ENCODE measurements at regions not wholly inside any gene's neighbourhood (a gene's known extent, or its start where the extent isn't known, plus 50 kb on each side); places are given as distances from the start of the nearest gene placed in this dataset.

DNA sequence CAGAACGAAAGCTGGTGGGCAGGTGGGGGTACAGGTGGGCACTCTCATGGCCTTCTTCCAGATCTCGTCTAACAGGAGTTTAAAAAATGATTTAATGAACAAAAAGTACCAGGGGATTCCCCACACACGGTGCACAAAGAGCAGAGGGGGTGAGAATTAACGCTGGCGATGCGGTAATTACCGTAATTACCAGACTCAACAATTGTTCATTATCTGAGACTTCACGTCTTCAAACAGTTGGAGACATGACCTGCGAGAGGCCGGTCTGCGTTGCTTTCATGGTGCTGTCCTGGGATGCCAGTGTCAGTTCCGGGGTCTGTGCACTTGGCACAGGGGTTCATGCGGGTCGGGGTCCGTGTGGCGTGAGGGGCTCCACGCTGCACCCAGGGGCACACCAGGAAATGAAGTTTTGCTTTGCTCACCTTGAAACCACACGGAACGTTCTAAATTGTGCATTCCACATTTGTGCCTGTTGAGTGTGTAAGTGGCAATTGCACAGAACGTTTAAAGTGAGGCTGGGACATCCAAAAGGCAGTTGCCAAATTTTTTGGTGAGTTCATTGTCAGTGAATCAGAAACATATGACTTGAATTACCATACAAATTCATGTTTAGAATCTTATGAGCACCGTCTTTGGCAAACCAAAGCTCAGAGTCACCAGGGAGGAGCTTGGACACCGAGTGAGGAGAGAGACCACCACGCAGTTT lies 256.4 kb upstream of the IRX1 start:
- no peak overlapping the region for H2BK5ac ChIP-seq (ENCODE audit: low read depth, low read length)
- H2BK15ac ChIP-seq (ENCODE audit: low read length) = no peak overlapping the region
- ChIA-PET CTCF (ENCODE audit: partially characterized antibody) (no interaction called here), POLR2A (ENCODE audit: partially characterized antibody) (no interaction called here)
- H3K79me2 ChIP-seq (ENCODE audit: control insufficient read depth in 1 of 2, insufficient read depth in 2 of 2, low read length in 2 of 2) = no peaks in the 10 kb centered on the region
- no peak overlapping the region for H2BK120ac ChIP-seq (replicated peaks; ENCODE audit: low read depth, low read length)
- FAIRE-seq = no peak
- H3K27ac ChIP-seq (ENCODE audit: low read depth, low read length) = no peak overlapping the region
- H3K4me3 ChIP-seq (ENCODE audit: extremely low read depth in 1 of 4, insufficient read depth in 2 of 4, low read depth in 3 of 4, low read length in 4 of 4) = no peak overlapping the region
- H4K20me1 ChIP-seq (replicated peaks in 1 of 2; ENCODE audit: control insufficient read depth in 1 of 2, insufficient read depth in 2 of 2, low read length in 2 of 2) = no peaks in the 10 kb centered on the region
- no peak overlapping the region for H3K23ac ChIP-seq (ENCODE audit: insufficient read length)
- no peak overlapping the region for H2AFZ ChIP-seq (ENCODE audit: low read length)
- no peak overlapping the region for H3K9ac ChIP-seq (replicated peaks in 1 of 4; ENCODE audit: extremely low read depth in 1 of 4, low read depth in 3 of 4, low read length in 3 of 4)
- H3K27me3 ChIP-seq (replicated peaks in 1 of 4; ENCODE audit: control insufficient read depth in 3 of 4, extremely low read depth in 1 of 4, insufficient read depth in 3 of 4, low read length in 3 of 4) = no peaks in the 10 kb centered on the region
- H3K56ac ChIP-seq (replicated peaks; ENCODE audit: insufficient read length, low read depth, low read length) = no peak overlapping the region
- no peaks in the 10 kb centered on the region; a peak in 1 of 7 replicates for H3K4me1 ChIP-seq (replicated peaks in 1 of 4; ENCODE audit: control insufficient read depth in 3 of 4, insufficient read depth in 4 of 4, low read length in 3 of 4)
- no peak overlapping the region for H4K8ac ChIP-seq (ENCODE audit: extremely low read depth, insufficient read depth, low read length)
- H4K5ac ChIP-seq (ENCODE audit: insufficient read length, low read depth, low read length) = no peak overlapping the region
- no peak overlapping the region for H4K91ac ChIP-seq (replicated peaks; ENCODE audit: insufficient read length, low read length)
- no peak overlapping the region for H3K14ac ChIP-seq (ENCODE audit: insufficient read length)
- no peak overlapping the region for H2BK20ac ChIP-seq (ENCODE audit: low read length)
- no peak overlapping the region for H3K4me2 ChIP-seq (ENCODE audit: insufficient read depth in 1 of 2, low read depth in 2 of 2, low read length in 2 of 2)
- no peaks in the 10 kb centered on the region for H3K36me3 ChIP-seq (ENCODE audit: control insufficient read depth in 2 of 4, insufficient read depth in 4 of 4, low read length in 3 of 4)
- H3K79me1 ChIP-seq (ENCODE audit: low read depth, low read length) = no peaks in the 10 kb centered on the region
- H3K9me3 ChIP-seq (ENCODE audit: insufficient read depth in 2 of 2, low read depth in 1 of 2, low read length in 1 of 2) = no peaks in the 10 kb centered on the region
- H3K18ac ChIP-seq (ENCODE audit: extremely low read depth, low read length) = no peak overlapping the region
- no peak for DNase-seq (ENCODE audit: low read depth in 1 of 2, low spot score in 2 of 2)
- H2AK5ac ChIP-seq (ENCODE audit: low read depth, low read length) = no peak overlapping the region
- H3K23me2 ChIP-seq (ENCODE audit: low read depth, low read length) = no peaks in the 10 kb centered on the region
- H2BK12ac ChIP-seq (ENCODE audit: low read depth, low read length) = no peak overlapping the region
- H3K4ac ChIP-seq (replicated peaks; ENCODE audit: insufficient read length, low read depth, low read length) = no peak overlapping the region
- 88% methylated on average over 23 of the region's 23 CpGs; no CpG with 5 or more reads in 1 of the 2 experiments for WGBS, 2 experiments (ENCODE audit: extremely low coverage in 1 of 2, insufficient coverage in 1 of 2, insufficient read length in 1 of 2, insufficient replicate concordance in 2 of 2, low coverage in 1 of 2, low lambda C conversion rate in 2 of 2, missing lambda C conversion rate in 1 of 2)
- TF ChIP-seq CBX8 (IDR thresholded peaks at IDR 0.05; ENCODE audit: borderline replicate concordance, low read depth, low read length) (no peak), RFX5 (IDR thresholded peaks at IDR 0.05; ENCODE audit: borderline replicate concordance, low read depth, low read length) (no peak), CHD2 (IDR thresholded peaks at IDR 0.05; ENCODE audit: low read length) (no peak), CTBP2 (IDR thresholded peaks at IDR 0.05; ENCODE audit: borderline replicate concordance, insufficient read depth, insufficient read length, low read length) (no peak), EZH2 (IDR thresholded peaks at IDR 0.05; ENCODE audit: low read depth, low read length, severe bottlenecking) (no peak), BCL11A (IDR thresholded peaks at IDR 0.05; ENCODE audit: low read depth in 2 of 2, low read length in 2 of 2) (no peak), NANOG (IDR thresholded peaks at IDR 0.05; ENCODE audit: insufficient read depth, low read depth, low read length, poor library complexity, severe bottlenecking) (no peak), BACH1 (IDR thresholded peaks at IDR 0.05; ENCODE audit: low read length) (no peak), TAF7 (optimal IDR thresholded peaks at IDR 0.05; ENCODE audit: borderline replicate concordance, low read depth, low read length) (no peak), KDM4A (IDR thresholded peaks at IDR 0.05; ENCODE audit: low read depth, low read length, severe bottlenecking) (no peak)
- TF ChIP-seq, protein P1, sequence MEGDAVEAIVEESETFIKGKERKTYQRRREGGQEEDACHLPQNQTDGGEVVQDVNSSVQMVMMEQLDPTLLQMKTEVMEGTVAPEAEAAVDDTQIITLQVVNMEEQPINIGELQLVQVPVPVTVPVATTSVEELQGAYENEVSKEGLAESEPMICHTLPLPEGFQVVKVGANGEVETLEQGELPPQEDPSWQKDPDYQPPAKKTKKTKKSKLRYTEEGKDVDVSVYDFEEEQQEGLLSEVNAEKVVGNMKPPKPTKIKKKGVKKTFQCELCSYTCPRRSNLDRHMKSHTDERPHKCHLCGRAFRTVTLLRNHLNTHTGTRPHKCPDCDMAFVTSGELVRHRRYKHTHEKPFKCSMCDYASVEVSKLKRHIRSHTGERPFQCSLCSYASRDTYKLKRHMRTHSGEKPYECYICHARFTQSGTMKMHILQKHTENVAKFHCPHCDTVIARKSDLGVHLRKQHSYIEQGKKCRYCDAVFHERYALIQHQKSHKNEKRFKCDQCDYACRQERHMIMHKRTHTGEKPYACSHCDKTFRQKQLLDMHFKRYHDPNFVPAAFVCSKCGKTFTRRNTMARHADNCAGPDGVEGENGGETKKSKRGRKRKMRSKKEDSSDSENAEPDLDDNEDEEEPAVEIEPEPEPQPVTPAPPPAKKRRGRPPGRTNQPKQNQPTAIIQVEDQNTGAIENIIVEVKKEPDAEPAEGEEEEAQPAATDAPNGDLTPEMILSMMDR (IDR thresholded peaks at IDR 0.05; ENCODE audit: control extremely low read depth in 1 of 3, insufficient read depth in 1 of 3, low read depth in 1 of 3, low read length in 3 of 3) = no peak
